Midbrain (tissue), 1 donor: ENCODE measurements at regions not wholly inside any gene's neighbourhood (a gene's known extent, or its start where the extent isn't known, plus 50 kb on each side); places are given as distances from the start of the nearest gene placed in this dataset.

ENCODE experiments used
- DNase-seq: peaks from one replicate; lab custom pipeline; 2025; lab: John Stamatoyannopoulos, UW

DNA sequence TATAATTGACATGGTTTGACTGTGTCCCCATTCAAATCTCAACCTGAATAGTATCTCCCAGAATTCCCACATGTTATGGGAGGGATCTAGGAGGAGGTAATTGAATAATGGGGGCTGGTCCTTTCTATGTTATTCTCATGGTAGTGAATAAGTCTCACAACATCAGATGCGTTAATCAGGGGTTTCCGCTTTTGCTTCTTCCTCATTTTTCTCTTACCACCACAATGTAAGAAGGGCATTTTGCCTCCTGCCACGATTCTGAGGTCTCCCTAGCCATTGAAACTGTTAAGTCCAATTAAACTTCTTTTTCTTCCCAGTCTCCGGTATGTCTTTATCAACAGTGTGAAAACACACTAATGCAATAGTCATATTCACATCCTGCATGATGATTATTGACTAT, 1073.3 kb upstream of the CDH2 start:
- no peak for DNase-seq

DNA sequence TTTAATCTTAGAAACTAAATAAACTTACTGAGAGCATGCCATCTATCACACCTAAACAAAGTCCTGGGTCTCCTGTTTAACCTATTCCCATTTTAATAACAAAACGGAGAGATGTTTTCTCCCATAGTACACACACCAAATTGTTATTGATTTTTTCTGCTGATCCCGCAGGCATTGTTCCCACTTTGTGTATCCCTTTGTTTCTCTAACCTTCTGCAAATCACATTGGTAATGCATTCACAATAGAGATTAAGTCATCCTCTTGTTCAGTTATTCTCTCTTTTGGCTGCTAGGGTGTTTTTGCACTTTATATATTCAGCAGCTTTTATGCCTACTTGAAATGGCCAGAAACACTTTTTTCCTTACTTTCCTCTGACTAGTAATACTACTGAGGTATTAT, 1071.9 kb upstream of the CDH2 start:
- DNase-seq: no peak

GRCh38 chr18:29241199-29241598, 1064.3 kb upstream of the CDH2 start:
- no peak for DNase-seq

GRCh38 chr18:29234751-29235150, 1057.8 kb upstream of the CDH2 start:
- DNase-seq: no peak

DNA sequence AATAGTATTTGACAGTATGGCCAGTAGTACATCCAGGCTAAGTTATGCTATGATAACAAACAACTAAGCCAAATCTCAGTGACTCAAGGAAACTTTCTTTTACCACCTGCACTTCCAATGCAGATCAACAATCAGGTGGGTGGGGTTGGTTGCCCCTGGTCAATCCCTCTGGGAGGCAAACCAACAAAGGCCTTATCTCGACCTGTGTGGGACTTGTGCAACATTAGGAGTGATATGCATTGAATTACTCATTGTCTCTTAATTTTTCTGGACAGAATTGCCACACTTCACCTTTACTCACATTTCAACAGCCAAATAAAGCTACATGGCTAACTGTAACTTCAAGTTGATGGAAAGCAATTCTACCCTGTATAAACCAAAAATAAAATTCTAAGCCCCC, 1049.3 kb upstream of the CDH2 start:
- DNase-seq: no peak

DNA sequence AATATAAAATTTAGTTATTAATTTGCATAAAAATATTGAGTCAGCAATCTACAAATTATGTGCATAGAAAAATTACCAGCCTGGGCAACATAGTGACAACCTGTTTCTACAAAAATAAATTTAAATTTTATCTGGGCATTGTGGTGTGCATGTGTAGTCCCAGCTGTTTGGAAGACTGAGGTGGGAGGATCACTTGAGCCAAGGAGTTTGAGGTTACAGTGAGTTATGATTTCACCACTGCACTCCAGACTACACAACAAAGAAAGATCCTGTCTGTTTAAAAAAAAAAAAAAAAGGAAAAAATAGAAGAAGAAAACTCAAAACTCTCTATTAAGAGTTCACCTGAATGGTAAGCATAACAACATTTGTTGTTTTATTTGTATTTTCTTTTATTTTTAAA, 1048.4 kb upstream of the CDH2 start:
- no peak for DNase-seq

- DNase-seq: no peak
These were observed 1041.2 kb upstream of the CDH2 start for GRCh38 chr18:29218091-29218490.

GRCh38 chr18:29217124-29217915, 1040.4 kb upstream of the CDH2 start:
- no peak for DNase-seq

- DNase-seq: no peak
These were observed 1021.9 kb upstream of the CDH2 start for GRCh38 chr18:29198834-29199233.

DNA sequence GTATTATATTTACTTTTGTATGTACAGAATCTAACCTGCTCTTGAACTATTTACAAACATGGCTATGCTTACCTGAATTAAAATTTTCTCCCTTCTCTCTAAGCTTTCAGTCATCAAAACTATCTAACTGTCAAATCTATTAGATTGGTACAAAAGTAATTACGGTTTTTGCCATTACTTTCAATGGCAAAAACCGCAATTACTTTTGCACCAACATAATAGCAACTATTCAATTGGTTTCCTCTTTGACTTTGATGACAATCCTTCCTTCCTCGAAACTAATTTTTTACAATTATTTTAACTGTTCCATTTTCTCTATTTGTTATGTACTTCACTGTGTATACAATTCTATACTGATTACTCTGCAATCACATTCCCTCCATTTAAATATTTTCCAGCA, 1019.4 kb upstream of the CDH2 start:
- no peak for DNase-seq

GRCh38 chr18:29191263-29191662, 1014.3 kb upstream of the CDH2 start:
- no peak for DNase-seq

DNA sequence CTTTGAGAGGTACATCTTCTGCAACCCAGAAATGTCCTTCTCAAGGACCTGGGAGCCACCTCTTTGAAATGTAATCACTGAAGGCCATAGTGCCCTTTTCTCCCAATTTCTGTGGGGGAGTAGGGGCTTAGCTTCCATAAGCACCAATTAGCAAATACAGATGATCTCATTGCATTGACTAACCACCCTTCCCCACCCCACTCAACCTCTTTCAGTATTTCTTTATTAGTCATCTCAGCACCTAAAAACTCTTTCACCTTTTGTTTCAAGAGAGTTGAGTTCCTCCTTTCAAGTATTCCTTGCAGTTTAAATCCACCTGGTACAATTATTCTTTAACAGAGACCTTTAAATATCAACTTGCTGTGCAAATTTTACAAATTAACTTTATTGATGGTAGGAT, 1011.8 kb upstream of the CDH2 start:
- no peak for DNase-seq

DNA sequence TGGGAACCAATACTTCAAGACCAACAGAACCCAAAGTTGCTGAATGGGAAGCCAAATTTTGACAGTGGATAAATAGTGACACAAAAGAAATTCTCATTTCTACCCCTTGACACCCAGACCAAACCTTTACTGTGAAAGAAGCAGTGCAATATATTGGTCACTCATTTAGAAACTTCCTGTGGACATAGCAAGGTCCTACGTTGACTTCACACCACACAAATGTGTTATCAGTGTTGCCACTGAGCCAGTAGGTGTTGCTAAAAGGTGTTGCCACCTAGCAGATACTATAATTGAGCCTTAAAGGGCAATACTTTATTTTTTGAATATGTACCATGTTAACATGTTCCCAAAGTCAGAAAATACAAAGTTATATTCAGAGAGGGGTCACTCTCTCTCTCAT, 1008.9 kb upstream of the CDH2 start:
- DNase-seq: no peak

DNA sequence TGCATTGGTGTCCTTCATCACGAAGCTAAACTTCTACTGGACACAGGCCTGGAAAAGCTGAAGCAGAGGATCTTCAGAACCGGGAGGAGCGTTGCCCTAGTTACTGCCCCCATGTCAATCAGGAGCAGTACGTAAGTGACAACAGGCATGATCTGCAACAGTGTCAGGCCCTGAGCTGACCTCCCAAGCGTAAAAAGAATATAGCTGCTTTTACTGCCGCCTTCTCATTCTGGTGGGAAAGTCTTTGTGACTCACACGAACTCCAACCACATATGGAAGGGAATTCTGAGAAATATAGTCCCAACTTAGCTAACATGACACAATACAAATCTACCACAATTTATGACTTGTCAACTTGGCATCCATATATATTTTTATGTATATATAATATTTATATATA, 1007.7 kb upstream of the CDH2 start:
- DNase-seq: no peak

DNA sequence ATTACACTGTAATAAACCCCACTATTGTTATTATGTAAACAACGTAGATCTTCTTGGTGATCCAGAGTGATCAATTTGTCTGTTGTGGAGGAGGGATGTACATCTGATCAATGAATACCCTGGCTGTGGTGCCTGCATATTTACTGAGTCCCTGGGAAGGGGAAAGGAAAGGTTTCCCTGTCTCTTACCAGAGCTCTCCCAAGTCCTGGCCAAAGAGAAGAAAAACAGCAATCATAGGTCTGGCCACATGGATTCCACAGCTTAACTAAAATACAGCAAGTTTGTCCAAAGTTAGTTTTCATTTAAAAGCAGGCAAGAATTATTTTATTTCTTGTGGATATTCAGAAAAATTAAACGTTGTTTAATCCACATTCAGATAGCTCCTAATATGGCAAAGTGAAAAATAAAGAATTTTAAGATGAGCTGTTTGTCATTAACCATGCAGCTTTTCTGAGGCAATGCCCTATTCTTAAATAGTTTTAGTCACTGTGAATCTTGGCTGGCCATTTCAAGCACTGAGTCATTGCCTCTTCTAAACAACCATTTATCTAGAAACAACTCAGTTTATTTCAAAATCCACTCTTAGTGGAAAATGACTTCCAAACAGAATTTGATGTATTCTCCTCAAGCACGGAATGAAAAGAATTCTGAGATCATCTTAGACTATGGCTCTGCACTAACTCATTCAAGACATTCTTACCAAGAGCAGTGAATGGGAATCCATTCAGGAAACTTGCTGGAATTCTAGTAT, 1004.4 kb upstream of the CDH2 start:
- DNase-seq: no peak

GRCh38 chr18:29176681-29177080, 999.8 kb upstream of the CDH2 start:
- no peak for DNase-seq

- DNase-seq: no peak
These were observed 998.0 kb upstream of the CDH2 start for GRCh38 chr18:29174891-29175290.

GRCh38 chr18:29172756-29173067, 995.8 kb upstream of the CDH2 start:
- DNase-seq: no peak

- no peak for DNase-seq
These were observed 995.2 kb upstream of the CDH2 start for GRCh38 chr18:29171892-29172755.

- no peak for DNase-seq
These were observed 992.7 kb upstream of the CDH2 start for GRCh38 chr18:29169599-29169998.

DNA sequence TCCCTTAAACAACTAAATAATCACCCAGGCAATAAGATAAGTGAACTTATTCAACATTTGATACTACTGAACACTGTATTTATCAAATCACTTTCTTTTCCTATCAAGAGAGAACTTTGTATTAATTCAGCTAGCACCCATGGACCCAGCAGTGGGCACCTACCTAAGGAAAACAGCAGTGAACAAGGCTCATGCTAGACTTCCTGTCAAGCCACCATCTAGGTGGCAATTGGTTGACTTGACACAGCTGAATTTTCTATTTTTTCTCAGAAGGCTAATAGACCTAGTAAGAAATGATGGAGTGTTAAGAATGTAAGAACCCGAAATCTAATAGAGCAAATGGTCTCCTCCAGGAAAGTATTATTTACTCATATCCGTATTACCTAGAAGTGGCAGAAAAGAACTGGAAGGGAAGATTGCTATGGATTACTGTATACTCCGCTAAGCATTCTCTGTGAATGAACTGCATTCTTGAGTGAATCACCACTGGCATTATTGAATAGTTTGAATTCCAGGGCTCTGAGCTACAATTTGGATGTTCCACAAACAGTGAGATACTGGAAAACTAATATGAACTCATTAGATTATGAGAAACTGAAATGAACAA, 988.2 kb upstream of the CDH2 start:
- DNase-seq: no peak

- no peak for DNase-seq
These were observed 987.2 kb upstream of the CDH2 start for GRCh38 chr18:29164020-29164706.
